Amniotic epithelial cell (primary cell): ENCODE measurements at regions not wholly inside any gene's neighbourhood (a gene's known extent, or its start where the extent isn't known, plus 50 kb on each side); places are given as distances from the start of the nearest gene placed in this dataset.
A peak's percentile ranks its signal among the peaks of the same experiment; 100 is the strongest.
"Not testable (repeated sequence)": the region's sequence is repeated elsewhere in the genome, so short reads cannot be mapped to it uniquely, and the experiment has no call there.

Source experiments
- DNase-seq: peaks from one replicate; pipeline ENCODE4 v3.0.0-alpha.2; 2010; ENCODE audit warnings: low read depth

DNA sequence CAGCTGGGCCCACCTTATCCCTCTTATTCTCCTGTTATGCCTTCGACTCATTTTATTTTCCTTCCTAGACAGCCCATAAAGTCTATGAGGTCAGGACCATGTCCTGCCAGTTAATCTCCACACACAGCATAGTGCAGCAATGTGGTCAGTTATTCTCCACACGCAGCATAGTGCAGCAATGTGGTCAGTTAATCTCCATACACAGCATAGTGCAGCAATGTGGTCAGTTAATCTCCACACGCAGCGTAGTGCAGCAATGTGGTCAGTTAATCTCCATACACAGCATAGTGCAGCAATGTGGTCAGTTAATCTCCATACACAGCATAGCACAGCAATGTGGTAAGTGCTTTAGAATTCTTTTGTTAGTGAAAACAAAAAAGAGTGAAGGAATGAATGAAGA is 77.8 kb downstream of the TEX36 start:
- peak; percentile 69 for DNase-seq

DNA sequence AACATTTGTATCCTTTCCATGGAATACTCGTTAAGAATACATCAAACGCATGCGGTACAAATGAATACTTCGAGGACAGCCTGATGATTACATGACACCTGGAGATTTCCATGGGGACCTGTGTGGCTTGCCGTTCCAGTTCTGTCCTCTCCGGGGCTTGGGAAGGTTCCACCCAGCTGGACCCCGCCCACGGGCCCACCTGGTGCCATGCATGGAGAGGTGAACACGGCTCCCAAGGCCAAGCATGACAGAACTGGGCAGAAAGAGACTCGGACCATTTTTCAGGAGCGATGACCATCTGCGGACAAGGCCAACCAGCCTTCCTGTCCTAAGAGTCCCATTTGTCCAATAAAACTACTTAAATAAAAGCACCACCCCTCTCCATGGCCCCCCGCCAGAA is 80.1 kb downstream of the TEX36 start:
- no peak for DNase-seq

DNA sequence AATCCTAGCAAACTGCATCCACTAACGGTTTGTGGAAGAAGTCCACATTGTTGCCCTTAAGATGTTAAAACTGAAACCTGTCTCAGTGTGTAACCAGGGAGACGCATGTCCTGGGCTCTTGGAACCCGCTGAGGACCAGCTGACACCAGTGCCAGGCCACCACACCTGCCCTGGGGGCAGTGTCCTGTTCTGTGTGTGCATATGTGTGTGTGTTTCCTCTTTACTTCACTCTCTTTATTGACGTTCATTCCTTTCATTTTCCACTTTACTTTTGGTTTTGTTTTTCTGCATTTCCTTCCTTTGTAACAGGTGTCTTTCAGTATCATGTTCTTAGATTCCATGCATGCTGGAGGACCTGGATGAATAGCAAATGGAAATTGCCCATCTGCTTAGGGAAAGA is 83.8 kb downstream of the TEX36 start:
- no peak for DNase-seq

DNA sequence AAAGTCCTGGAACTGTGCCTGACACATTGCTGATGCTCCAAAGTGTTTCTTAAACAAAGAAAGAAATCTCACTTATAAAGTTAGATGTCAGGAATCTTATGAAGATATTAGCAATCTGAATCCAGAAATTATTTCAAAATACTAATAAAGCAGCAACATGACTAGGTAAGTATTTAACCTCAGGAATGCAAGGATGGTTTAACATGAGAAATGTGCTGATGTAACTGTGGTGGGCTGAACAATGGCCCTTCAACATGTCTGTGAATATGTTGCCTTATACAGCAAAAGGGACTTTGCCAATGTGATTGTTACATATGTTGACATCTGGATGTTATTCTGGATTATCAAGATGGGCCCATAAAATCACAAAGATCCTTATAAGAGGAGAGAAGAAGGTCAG is 87.1 kb downstream of the TEX36 start:
- no peak for DNase-seq

DNA sequence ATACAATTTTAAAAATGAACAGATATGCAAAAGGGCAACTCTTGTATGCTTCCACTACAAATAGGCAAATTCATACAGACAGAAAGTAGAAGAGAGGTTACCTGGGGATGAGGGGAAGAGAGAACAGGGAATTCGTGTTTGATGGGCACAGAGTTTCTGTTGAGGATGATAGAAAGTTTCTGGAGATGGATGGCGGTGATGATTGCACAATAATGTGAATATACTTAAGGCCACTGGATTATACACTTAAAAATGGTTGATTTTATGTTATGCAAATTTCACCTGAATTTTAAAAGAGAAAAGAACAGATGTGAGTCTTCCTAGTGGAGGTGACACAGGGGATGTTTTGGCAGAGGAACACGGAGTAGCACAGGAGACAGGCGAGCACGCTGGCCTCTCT is 89.3 kb downstream of the TEX36 start:
- DNase-seq: no peak

DNA sequence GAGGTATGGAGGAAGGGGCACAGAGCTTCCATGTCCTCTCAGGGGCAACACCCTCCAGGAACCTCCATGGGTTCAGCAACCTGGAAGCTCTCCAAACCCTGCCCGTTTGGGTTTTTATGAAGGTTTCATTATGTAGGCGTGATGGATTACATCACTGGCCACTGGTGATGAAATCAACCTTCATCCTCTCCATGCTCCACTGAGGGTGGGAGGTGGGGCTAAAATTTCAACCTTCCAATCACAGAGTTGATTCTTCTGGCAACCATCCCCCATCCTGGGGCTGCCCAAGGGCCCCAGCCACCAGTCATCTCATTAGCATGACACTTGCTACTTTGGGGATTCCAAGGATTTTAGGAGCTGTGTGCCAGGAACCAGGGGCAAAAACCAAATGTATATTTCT is 90.1 kb downstream of the TEX36 start:
- no peak for DNase-seq

DNA sequence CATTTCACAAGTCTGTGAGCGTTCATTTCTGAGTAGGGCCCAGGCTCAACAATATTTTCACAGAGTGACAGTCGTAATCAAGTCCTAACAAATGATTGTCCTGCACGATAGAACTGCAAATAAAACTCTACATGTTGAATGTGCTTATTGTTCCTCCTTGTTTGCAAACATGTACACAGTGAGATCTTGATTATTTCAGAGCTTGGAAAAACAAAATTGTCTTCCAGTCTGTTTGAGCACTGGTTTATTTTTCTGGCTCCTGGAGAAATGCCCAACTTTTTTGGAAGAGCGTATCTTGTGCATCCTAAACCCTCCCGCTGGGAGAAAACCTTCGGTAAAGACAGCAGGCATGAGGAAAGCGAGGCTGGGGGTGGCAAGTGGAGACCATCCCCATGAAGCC is 91.1 kb downstream of the TEX36 start:
- no peak for DNase-seq

DNA sequence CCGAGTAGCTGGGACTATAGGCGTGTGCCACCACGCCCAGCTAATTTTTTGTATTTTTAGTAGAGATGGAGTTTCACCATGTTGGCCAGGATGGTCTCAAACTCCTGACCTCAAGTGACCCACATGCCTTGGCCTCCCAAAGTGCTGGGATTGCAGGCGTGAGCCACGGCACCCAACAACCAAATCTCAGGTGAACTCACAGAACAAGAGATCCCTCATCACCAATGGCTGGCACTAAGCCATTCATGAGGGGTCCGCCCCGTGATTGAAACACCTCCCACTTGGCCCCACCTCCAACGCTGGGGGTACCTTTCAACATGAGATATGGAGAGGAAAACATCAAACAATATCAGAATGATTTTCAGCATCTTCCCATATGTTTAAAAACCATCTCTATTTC is 94.2 kb downstream of the TEX36 start:
- DNase-seq: not testable (repeated sequence)

DNA sequence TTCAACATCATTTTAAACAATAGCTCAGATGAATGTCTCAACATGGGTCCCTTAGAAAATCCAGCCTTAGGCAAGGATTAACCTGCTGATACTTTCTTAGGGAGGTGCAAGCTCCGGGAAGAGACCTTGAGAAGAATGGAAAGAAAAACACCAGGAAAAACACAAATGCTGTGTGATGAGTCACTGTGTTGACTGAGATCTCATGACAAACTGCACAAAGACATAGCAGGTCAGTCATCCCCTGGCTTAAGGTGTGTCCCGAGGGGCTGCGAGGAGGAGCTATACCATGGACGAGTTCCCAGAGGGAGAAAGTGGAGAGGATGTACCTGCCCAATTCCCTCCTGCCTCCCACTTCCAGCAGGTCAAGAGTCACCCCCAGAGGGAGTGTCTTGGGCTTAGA is 98.0 kb downstream of the TEX36 start:
- no peak for DNase-seq

DNA sequence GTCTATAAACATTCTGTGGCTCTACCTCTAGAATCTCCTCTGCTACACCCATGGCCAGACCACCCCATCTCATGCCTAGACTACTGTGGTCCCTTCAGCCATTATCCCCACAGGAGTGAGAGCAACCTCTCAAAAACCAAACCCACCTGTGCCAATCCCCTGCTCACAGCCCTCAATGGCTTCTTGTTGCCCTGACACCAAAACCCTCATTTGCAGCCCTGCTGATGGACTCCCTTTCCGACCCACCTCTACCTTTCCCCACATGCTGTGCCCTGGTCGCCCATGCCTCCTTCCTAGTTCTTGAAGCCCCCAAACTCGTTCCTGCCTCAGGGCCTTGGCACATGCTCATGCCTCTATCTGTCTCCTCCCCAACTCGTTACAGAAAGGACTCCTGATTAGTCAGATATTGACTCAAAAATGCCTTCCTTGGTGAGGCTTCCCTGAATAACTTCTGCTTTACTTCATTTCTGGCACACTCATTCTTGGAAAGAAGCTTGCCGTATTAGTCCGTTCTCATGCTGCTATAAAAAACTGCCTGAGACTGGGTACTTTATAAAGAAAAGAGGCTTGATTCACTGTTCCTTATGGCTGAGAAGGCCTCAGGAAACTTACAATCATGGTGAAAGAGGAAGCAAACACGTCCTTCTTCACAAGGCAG is 104.2 kb downstream of the TEX36 start:
- no peak for DNase-seq

DNA sequence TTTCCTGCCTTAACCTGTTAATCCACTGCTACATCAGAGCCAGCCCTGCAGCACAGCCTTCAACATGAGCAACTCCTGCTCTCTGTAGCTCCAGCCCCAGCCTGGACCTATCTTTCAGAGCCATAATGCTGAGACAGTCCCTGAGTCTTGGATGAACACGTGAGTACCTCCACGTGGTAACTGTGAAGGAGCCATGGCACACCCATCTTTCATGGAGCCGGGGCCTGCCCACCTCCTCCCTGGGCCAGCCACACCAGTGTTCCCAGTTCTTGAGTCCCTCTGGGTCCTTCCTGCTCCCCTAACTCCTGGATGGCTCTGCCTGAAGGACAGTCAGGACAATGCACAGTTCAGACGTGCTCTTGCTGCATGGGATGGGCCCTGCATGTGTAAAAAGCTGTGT is 107.1 kb downstream of the TEX36 start:
- DNase-seq: no peak

DNA sequence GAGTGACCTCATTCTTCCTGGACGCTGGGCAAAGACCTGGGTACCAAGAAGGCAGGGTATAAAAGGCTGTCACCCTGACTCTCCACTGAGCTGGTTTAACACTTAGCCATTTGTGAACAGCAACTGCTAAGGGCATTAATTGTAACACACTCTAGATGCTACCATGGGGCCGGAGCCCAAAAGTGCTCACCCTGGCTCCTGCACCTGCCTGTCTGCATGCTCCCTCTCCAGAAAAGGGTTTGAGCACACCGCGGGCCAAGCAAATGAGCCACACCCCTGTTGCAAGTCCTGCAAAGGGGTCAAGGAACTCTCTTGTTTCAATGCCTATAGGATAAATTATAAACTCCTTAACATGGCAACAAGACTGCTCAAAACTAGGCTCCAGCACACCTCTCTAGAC is 114.8 kb downstream of the TEX36 start:
- DNase-seq: no peak

DNA sequence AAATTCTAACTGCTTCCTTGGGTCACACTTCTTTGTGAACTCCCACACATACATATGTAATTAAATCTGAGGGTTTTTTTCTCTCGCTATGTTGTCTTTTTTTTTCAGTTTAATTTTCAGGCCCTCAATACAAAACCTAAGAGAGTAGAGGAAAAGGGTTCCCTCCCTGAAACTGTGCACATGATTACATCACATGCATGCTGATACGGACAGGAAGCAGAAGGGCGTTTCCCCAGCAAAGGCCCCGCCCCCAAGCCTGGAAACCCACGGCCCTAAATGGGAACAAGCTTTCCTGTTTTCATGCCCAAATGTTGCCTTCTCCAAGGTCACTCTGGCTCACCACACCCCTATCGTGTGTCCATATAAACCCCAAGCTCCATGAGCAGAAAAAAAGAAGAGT is 115.4 kb downstream of the TEX36 start:
- DNase-seq: no peak

DNA sequence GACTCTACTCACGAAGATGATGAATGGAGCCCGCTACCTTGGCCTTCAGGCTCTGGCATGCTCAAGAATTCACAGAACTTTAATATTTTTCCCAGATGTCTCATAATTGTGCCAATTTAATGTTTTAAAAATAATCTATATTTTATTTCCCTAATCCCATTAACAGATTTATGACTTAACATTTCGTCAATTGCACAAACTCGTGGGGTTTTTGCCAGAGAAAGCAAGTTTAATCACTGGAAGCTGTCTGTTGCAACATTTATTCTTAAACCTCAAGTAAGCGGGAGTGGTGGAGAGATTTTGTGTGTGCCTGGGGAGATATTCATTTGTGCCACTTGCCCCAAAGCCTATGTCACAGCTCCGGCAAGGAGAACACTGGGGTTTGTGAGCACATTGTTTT is 117.9 kb downstream of the TEX36 start:
- peak; percentile 5 for DNase-seq

DNA sequence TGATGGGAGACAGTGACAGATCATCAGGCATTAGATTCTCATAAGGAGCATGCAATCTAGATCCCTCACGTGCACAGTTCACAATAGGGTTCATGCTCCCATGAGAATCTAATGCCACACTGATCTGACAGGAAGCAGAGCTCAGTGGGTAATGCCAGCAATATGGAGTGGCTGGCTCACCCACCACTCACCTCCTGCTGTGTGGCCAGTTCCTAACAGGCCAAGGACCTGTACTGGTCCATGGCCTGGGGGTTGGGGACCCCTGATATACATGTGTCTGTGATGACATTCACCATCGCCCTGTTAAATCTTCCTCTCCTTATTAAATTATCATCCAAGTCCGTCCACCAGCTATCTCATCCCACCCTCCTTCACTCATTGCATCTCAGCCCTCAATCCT is 118.4 kb downstream of the TEX36 start:
- no peak for DNase-seq

DNA sequence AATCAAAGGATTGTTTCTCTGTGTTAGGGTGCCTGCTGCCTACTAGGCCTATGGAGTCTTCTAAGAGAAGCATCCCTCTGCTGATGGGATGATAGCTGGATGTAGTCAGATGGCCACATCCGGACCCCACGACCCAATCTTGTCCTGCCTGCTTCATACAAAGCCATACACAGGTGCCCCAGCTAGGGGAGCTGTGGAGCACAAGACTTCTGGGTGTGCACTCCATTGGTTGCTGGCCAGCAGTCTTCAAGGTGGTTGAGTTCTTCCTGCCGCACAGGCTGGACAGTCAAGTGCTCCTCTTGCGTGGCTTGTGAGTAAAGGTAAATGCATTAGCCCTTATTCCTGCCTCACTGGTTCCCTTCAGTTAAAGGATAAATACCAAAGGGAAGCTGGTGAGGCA is 120.2 kb downstream of the TEX36 start:
- no peak for DNase-seq

DNA sequence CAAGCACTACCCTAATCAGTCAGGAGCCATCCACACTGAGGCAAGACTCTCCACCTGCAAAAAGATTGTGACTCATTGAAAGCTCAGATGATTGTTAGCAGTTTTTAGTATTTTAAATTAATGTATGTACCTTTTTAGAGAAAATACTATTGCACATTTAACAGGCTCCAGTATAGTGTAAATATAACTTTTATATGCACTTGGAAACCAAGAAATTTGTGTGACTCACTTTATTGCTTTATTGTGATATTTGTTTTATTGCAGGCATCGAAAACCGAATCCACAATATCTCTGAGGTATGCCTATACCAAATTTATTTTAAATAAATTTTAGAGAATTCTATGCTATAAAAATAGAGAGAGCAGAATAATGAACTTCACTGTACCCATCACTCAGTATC is 122.0 kb downstream of the TEX36 start:
- DNase-seq: no peak

DNA sequence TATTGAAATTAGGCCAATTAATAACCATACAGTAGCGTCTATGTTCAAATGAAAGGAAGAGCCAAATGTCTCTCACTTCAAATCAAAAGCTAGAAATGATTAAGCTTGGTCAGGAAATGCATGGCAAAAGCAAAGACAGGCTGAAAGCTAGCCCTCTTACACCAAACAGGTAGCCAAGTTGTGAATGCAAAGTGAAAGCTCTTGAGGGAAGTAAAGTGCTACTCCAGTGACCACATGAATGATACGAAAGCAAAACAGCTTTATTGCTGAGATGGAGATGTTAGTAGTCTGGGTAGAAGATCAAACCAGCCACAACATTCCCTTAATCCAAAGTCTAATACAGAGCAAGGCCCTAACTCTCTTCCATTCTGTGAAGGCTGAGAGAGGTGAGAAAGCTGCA is 123.8 kb downstream of the TEX36 start:
- no peak for DNase-seq

DNA sequence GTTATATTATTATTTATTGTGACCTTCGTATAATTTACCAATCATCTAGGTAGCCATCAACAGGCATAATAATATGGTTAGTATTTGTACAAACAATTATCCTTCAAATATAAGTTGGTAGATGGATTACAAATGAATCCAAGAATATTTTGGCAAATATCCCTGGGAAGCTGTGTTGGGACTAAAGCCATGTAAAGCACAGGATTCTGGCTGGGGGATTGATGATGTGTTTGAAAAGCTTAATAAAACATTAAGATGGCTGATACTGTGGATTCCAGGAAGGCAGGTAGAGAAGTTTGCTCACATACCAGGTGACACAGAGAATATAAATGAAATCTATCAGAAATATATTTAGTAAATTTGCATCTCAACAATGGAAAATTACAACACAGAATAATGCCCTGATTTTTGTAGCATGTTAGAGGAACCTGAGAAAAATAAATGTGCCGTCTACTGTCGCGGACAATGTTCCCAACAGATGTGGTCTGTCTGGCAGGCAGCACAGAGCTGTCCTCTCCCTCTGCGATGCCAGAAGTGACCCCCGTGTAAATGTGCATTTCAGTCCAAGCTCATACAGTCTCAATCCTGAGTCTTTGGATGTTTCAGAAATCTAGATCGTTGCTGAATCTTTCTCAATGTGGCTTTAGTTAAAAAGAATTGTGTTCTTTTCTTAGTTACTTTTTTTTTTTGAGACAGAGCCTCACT is 125.0 kb downstream of the TEX36 start:
- no peak for DNase-seq

DNA sequence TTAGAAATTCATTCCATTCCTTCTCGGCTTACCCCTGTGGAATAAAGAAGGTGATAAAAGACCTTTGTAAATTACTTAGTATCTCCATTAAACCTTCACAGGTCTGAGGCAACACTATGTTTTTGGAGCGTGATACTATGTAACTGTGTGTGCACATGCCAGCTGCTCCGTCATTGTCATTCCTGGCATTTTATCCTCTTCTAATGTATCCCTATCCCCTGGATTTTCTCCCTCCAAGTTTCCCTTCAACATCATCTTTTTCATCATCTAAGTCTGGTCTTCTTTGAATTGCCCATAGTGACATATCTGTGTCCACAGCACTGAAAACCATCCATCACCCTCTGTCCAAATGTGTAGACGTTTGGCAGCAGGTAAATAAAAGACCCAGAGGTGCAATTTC is 125.7 kb downstream of the TEX36 start:
- DNase-seq: no peak

DNA sequence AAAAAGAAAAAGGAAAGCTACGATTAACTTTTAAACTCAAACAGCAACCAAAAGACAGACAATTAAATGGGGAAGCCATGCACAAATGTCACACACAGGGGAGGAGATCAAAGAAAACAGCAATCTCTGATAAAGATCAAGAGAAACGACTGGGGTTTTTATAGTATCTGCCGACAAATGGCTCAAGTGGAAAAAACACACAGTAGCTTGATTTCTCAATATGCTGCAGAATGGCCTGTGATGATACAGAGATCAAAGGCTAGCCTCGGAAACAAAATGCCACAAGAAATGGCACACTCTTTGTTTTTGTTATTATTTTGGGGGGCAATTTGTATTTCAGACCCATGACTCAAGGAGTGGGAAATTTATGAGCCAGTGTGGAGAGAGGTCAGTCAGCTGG is 126.1 kb downstream of the TEX36 start:
- DNase-seq: no peak

DNA sequence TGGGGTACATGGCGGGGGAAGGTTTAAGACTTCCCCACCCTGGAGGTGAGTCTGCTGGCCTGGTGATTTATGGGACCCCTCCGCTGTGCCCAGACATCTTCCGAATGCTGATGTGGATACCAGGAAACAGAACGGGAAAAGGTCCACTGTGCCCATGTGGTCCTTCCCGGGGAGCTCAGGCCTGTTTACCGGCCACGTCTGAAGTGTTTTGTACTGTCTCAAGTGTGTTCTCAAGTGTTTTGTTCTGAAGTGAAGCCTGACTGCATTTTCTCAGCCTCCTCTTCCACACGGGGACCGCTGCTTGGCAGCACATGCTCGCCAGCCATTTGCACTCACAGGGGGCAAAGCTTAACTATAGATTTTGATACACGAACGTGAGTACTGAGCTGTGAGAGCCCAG is 127.2 kb downstream of the TEX36 start:
- DNase-seq: no peak

DNA sequence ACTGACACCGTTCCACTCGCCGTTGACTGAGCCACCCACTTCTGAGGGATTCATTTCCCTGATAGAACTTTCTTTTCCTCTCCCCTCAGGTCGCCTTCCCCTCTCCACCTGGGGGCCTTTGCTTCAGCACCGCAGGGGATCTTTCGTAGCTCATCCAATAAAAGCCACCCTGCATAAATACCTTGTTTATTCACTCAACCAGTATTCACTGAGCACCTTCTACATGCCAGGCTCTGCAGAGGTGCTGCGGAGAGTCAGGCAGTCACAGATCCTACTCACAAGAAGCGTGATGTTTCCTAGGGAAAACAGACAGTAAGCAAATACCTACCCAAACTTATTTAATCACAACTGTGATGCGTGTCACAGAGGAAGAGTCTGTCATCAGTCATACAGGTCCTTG is 127.7 kb downstream of the TEX36 start:
- DNase-seq: no peak

DNA sequence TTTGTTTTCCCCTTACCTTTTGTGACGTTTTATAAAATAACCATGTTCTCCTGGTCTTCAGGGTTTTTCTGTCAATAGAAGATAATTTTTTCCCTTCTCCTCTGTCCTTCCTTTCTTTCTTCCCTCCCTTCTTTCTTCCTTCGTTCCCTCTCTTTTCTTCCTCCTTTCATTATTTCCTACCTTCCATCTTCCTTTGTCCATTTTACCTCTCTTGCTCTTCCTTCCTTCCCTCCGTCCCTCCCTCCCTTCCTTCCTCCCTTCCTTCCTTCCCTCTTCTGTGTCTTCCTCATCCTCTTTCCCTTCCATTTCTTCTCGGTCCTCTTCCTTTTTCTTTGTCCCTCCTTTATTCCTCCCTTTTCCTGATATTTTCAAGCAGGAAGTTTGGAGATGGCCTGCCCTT is 128.2 kb downstream of the TEX36 start:
- no peak for DNase-seq
